ENCODE measurements at regions not wholly inside any gene's neighbourhood (a gene's known extent, or its start where the extent isn't known, plus 50 kb on each side); places are given as distances from the start of the nearest gene placed in this dataset.

DNA sequence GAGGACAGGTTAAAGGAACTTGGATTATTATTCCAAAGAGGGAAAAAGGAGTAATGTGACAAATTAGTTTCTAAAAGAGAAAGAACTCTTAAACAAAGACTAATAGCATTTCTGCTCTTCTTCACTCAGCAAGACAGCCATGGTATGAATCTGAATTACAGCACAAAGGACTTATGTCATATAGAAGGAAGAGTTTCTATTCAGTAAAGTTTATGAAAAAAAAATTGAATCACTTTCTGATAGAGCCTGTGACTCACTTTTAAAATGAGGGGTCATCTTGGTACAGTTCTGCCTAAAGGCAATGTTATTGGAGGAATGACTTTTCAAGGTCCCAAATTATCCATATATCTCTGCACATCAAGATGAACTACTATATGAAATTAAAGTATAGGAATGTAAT lies 101.7 kb downstream of the DUSP6 start:
- Histone ChIP-seq H3K36me3 (replicated peaks; ENCODE audit: insufficient read depth, low read length) (no peaks in the 10 kb centered on the region), H3K9ac (ENCODE audit: low read length) (no peak overlapping the region), H3K27me3 (replicated peaks; ENCODE audit: insufficient read depth, low read length) (no peaks in the 10 kb centered on the region), H3K79me2 (ENCODE audit: low read length) (no peaks in the 10 kb centered on the region), H3K9me3 (replicated peaks; ENCODE audit: insufficient read depth, low read length) (no peaks in the 10 kb centered on the region), H3K4me3 (ENCODE audit: low read length) (no peak overlapping the region), H3K27ac (ENCODE audit: low read length) (no peak overlapping the region), H3F3A (ENCODE audit: insufficient read depth, low read length) (no peaks in the 10 kb centered on the region), H3K4me2 (ENCODE audit: low read depth, low read length) (no peak overlapping the region), H2AFZ (ENCODE audit: low read length) (no peak overlapping the region), H4K20me1 (ENCODE audit: insufficient read depth, low read length) (no peaks in the 10 kb centered on the region), H3K9me2 (replicated peaks; ENCODE audit: insufficient read depth, low read length) (no peaks in the 10 kb centered on the region), H3K4me1 (ENCODE audit: low read length) (peaks cover 2% of the 10 kb centered on the region; the same call in 1 of the 2 replicates)
- TF ChIP-seq, protein P1, sequence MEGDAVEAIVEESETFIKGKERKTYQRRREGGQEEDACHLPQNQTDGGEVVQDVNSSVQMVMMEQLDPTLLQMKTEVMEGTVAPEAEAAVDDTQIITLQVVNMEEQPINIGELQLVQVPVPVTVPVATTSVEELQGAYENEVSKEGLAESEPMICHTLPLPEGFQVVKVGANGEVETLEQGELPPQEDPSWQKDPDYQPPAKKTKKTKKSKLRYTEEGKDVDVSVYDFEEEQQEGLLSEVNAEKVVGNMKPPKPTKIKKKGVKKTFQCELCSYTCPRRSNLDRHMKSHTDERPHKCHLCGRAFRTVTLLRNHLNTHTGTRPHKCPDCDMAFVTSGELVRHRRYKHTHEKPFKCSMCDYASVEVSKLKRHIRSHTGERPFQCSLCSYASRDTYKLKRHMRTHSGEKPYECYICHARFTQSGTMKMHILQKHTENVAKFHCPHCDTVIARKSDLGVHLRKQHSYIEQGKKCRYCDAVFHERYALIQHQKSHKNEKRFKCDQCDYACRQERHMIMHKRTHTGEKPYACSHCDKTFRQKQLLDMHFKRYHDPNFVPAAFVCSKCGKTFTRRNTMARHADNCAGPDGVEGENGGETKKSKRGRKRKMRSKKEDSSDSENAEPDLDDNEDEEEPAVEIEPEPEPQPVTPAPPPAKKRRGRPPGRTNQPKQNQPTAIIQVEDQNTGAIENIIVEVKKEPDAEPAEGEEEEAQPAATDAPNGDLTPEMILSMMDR (IDR thresholded peaks at IDR 0.05; ENCODE audit: low read length): no peak
- TF ChIP-seq EZH2phosphoT487 (IDR thresholded peaks at IDR 0.05; ENCODE audit: low read length) (no peak), EZH2 (optimal IDR thresholded peaks at IDR 0.05; ENCODE audit: low read depth, low read length) (no peak)
- no peak for DNase-seq

GRCh38 chr12:89250213-89250612 lies 102.1 kb downstream of the DUSP6 start:
- Histone ChIP-seq H3K27me3 (replicated peaks; ENCODE audit: insufficient read depth, low read length) (no peaks in the 10 kb centered on the region), H3K36me3 (replicated peaks; ENCODE audit: insufficient read depth, low read length) (no peaks in the 10 kb centered on the region), H3K27ac (ENCODE audit: low read length) (no peak overlapping the region), H3K9me2 (replicated peaks; ENCODE audit: insufficient read depth, low read length) (no peaks in the 10 kb centered on the region), H3K79me2 (ENCODE audit: low read length) (no peaks in the 10 kb centered on the region), H4K20me1 (ENCODE audit: insufficient read depth, low read length) (no peaks in the 10 kb centered on the region), H3K9me3 (replicated peaks; ENCODE audit: insufficient read depth, low read length) (no peaks in the 10 kb centered on the region), H3F3A (ENCODE audit: insufficient read depth, low read length) (peaks cover 3% of the 10 kb centered on the region; the same call in 1 of the 2 replicates), H3K9ac (ENCODE audit: low read length) (no peak overlapping the region), H3K4me2 (ENCODE audit: low read depth, low read length) (no peak overlapping the region), H2AFZ (ENCODE audit: low read length) (no peak overlapping the region), H3K4me1 (ENCODE audit: low read length) (peaks cover 7% of the 10 kb centered on the region), H3K4me3 (ENCODE audit: low read length) (no peak overlapping the region)
- no peak for DNase-seq
- TF ChIP-seq, protein P1 (IDR thresholded peaks at IDR 0.05; ENCODE audit: low read length): no peak
- TF ChIP-seq EZH2 (optimal IDR thresholded peaks at IDR 0.05; ENCODE audit: low read depth, low read length) (no peak), EZH2phosphoT487 (IDR thresholded peaks at IDR 0.05; ENCODE audit: low read length) (no peak)

DNA sequence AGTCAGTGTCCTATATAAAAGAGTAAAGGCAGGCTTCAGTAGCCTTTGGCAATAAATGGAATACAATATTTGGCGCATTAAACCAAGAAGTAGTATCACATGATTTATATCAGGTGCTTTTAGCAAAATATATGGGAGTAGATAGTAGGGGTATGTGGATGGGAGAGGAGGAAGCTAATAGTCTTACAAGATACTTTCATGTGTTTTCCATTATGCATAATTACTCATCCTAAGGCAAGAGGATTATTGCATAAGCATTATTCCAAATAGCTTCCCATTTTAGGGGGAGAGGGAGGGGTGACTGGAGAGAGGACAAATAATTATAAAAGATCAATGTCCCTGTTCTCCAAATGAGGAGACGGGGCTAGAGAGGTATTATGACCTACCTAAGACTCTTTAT lies 104.3 kb downstream of the DUSP6 start:
- Histone ChIP-seq H3K27ac (ENCODE audit: low read length) (no peak overlapping the region), H3K9me3 (replicated peaks; ENCODE audit: insufficient read depth, low read length) (no peaks in the 10 kb centered on the region), H2AFZ (ENCODE audit: low read length) (no peak overlapping the region), H3K79me2 (ENCODE audit: low read length) (no peaks in the 10 kb centered on the region), H3K27me3 (replicated peaks; ENCODE audit: insufficient read depth, low read length) (no peaks in the 10 kb centered on the region), H3K4me2 (ENCODE audit: low read depth, low read length) (no peak overlapping the region), H3K4me1 (ENCODE audit: low read length) (peaks cover 24% of the 10 kb centered on the region), H3F3A (ENCODE audit: insufficient read depth, low read length) (peaks cover 22% of the 10 kb centered on the region), H3K36me3 (replicated peaks; ENCODE audit: insufficient read depth, low read length) (no peaks in the 10 kb centered on the region), H3K9me2 (replicated peaks; ENCODE audit: insufficient read depth, low read length) (no peaks in the 10 kb centered on the region), H3K9ac (ENCODE audit: low read length) (no peak overlapping the region), H4K20me1 (ENCODE audit: insufficient read depth, low read length) (no peaks in the 10 kb centered on the region), H3K4me3 (ENCODE audit: low read length) (no peak overlapping the region)
- TF ChIP-seq EZH2phosphoT487 (IDR thresholded peaks at IDR 0.05; ENCODE audit: low read length): no peak
- TF ChIP-seq, protein P1 (IDR thresholded peaks at IDR 0.05; ENCODE audit: low read length): no peak
- no peak for TF ChIP-seq EZH2 (optimal IDR thresholded peaks at IDR 0.05; ENCODE audit: low read depth, low read length)
- no peak for DNase-seq

Measured in MM.1S (cell line).